Left lung (tissue), 4 donors: ENCODE measurements at regions not wholly inside any gene's neighbourhood (a gene's known extent, or its start where the extent isn't known, plus 50 kb on each side); places are given as distances from the start of the nearest gene placed in this dataset.

Experiments
- ATAC-seq: fragments of 200-7000 bp; cut with Tn5 transposase; one replicate; pipeline ENCODE4 v1.9.1; 2020; ENCODE audit warnings: moderate library complexity
- DNase-seq, 4 donors: peaks; one replicate each; pipeline ENCODE4 v3.0.0-alpha.2; 2013 to 2020
- H3K27ac ChIP-seq, 2 donors: fragments of 200-600 bp; sonication (generic) in 1 of 2; one replicate each; pipeline versions ENCODE4 v1.5.0 to v1.8.0; 2020 to 2021
- H3K27me3 ChIP-seq, 2 donors: fragments of 200-600 bp; sonication (generic) in 1 of 2; one replicate each; pipeline versions ENCODE4 v1.5.0 to v1.8.0; 2020 to 2021
- H3K36me3 ChIP-seq, 2 donors: fragments of 200-600 bp; sonication (generic) in 1 of 2; one replicate each; pipeline versions ENCODE4 v1.5.0 to v1.8.0; 2020 to 2021
- H3K4me1 ChIP-seq, 2 donors: fragments of 200-600 bp; one replicate each; pipeline ENCODE4 v1.8.0; 2021
- H3K4me3 ChIP-seq, 2 donors: fragments of 200-600 bp; sonication (generic) in 1 of 2; one replicate each; pipeline versions ENCODE4 v1.5.0 to v1.8.0; 2020 to 2021; ENCODE audit warnings: mild to moderate bottlenecking in 1 of 2
- H3K9me3 ChIP-seq, 2 donors: fragments of 200-600 bp; sonication (generic) in 1 of 2; one replicate each; pipeline versions ENCODE4 v1.5.0 to v1.8.0; 2020 to 2021
- intact Hi-C, 2 donors: fragments of 100-400 bp; cut with DNase I; formaldehyde crosslinking; loops; one replicate each; pipeline versions ENCODE4 v1.11.2 to v1.14.2; 2022
- TF ChIP-seq, protein P1 (sequence below), 2 donors: fragments of 200-600 bp; sonication (generic) in 1 of 2; IDR thresholded peaks; one replicate each; pipeline versions ENCODE4 v1.5.0 to v1.8.0; 2021; ENCODE audit warnings: antibody characterized with exemption in 2 of 2
- donor health status: DM: no; HTN: yes; CAD: no.
- donor health status: DM: no; HTN: no; CAD: no.

DNA sequence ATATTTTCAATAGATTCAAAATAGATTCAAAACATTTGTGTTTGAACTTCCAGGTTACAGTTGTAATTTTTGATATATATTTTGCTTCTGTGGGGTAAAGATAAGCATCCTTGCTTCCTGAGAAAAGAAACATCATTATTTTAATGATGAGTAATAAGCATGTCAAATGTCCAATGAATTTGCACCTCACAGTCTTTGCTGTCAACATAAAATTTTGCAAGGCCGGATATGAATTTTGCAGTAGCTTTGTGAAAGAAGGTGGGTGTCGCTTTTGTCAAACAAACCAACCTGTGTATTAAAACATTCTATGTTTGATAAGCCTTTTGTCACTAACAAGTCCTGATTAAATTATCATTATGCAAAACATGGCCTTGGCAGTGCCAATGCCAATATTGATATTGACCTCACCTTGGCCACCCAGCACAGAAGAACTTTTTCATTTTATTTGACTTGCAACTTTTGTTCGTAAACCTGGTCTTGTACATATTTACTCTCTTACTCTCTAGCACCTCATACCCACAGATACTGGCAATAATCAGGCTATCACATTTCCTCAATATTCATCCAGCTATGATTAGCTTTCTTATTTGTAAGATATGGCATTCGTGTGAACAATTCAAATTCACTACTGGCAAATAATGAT, 645.0 kb upstream of the KLF4 start:
- Histone ChIP-seq H3K27ac (no peak overlapping the region), H3K4me3 (no peak overlapping the region), H3K9me3 (no peaks in the 10 kb centered on the region), H3K27me3 (no peaks in the 10 kb centered on the region), H3K36me3 (no peaks in the 10 kb centered on the region), H3K4me1 (no peaks in the 10 kb centered on the region)
- intact Hi-C loops: no loop called here
- DNase-seq (no peak), ATAC-seq (no peak)
- TF ChIP-seq, protein P1, sequence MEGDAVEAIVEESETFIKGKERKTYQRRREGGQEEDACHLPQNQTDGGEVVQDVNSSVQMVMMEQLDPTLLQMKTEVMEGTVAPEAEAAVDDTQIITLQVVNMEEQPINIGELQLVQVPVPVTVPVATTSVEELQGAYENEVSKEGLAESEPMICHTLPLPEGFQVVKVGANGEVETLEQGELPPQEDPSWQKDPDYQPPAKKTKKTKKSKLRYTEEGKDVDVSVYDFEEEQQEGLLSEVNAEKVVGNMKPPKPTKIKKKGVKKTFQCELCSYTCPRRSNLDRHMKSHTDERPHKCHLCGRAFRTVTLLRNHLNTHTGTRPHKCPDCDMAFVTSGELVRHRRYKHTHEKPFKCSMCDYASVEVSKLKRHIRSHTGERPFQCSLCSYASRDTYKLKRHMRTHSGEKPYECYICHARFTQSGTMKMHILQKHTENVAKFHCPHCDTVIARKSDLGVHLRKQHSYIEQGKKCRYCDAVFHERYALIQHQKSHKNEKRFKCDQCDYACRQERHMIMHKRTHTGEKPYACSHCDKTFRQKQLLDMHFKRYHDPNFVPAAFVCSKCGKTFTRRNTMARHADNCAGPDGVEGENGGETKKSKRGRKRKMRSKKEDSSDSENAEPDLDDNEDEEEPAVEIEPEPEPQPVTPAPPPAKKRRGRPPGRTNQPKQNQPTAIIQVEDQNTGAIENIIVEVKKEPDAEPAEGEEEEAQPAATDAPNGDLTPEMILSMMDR (IDR thresholded peaks at IDR 0.05): no peak

DNA sequence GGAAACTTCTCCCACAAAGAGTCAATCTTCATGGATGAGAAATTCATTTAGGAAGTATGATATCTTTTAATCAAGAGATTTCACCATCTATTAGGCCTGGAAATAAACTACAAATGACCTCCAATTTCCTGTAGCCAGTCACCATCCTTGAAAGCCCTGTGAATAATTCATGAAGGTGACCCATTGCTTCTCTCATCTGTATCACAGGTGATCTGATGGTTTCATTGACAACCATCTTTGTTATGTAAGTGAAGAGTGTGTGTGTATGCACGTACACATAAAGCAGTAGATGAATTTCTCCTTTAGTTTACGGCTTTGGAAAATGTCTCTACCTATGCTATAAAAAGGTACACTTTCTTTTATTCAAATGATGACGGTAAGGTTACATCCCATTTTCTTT, 644.1 kb upstream of the KLF4 start:
- Histone ChIP-seq H3K9me3 (no peaks in the 10 kb centered on the region), H3K27me3 (no peaks in the 10 kb centered on the region), H3K4me3 (no peak overlapping the region), H3K36me3 (no peaks in the 10 kb centered on the region), H3K4me1 (no peaks in the 10 kb centered on the region), H3K27ac (no peak overlapping the region)
- ATAC-seq (no peak), DNase-seq (no peak)
- TF ChIP-seq, protein P1 (IDR thresholded peaks at IDR 0.05): no peak
- intact Hi-C loops: no loop called here

DNA sequence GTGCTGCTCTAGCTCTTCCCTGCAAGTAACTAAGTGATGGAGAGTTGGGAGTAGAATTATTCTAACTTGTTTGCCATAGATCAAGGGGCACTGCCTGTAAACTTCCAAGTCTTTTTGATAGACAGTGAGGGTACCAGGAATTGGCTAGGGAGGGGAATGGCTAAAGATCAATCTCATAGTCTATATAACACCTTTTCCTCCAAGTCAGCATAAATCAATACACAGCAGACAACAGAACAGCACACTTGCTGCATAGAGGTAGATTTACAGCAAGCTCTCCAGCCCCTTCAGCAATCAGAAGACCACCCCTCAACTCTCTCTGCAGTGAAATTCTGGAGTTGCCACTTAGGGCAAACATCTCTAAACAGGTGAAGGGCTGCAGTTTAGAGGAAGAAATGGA, 643.5 kb upstream of the KLF4 start:
- intact Hi-C loops: no loop called here

DNA sequence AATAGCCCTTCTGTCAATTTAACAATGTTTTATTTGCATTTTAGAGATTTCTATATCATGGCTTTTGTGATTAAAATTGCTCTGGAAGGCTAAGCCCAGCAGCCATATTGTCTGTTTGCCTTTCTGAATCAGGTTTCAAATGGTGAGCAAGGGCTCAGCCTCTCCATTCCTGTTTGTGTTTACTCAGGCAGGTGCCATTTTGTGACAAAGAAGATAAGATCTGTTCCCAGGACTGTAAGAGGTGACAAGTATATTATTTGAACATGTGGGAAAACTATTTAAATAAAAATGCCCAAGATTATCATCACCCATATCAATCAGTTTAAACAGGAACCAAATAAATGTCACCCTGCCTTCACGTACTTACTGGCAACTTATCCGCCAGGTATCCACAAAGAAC, 641.3 kb upstream of the KLF4 start:
- H3K27ac ChIP-seq: no peak overlapping the region
- intact Hi-C loops: no loop called here
- no peaks in the 10 kb centered on the region for H3K4me1 ChIP-seq
- H3K4me3 ChIP-seq: no peak overlapping the region
- no peaks in the 10 kb centered on the region for H3K9me3 ChIP-seq
- H3K36me3 ChIP-seq: no peaks in the 10 kb centered on the region
- no peak for DNase-seq
- no peaks in the 10 kb centered on the region for H3K27me3 ChIP-seq
- TF ChIP-seq, protein P1 (IDR thresholded peaks at IDR 0.05): no peak
- no peak for ATAC-seq

More for the DNA sequence above, 643.5 kb upstream of the KLF4 start:
- DNase-seq: no peak
- Histone ChIP-seq H3K4me3 (no peak overlapping the region), H3K27ac (no peak overlapping the region), H3K36me3 (no peaks in the 10 kb centered on the region), H3K9me3 (no peaks in the 10 kb centered on the region), H3K4me1 (no peaks in the 10 kb centered on the region), H3K27me3 (no peaks in the 10 kb centered on the region)
- no peak for ATAC-seq
- TF ChIP-seq, protein P1 (IDR thresholded peaks at IDR 0.05): no peak

DNA sequence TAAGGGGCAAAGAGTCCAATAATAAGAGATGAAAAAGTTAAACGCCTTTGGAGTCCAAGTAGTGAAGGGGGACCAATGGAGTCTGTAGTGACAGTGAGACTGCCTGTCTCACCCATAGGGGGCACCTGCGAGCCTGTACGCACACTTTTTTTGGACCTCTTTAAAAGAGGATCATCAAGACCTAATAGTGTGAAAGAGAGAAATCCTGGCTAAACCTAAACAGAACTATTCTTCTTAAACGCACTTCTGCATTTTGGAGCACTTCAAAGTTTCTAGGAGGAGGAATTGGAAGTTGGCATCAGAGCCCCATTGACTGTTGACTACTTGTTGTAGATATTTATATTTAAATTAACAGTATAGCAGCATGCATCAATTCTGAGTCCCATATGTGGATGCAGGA, 636.1 kb upstream of the KLF4 start:
- Histone ChIP-seq H3K27me3 (no peaks in the 10 kb centered on the region), H3K36me3 (no peaks in the 10 kb centered on the region), H3K4me3 (no peak overlapping the region), H3K4me1 (no peaks in the 10 kb centered on the region), H3K27ac (no peak overlapping the region), H3K9me3 (no peaks in the 10 kb centered on the region)
- intact Hi-C loops: no loop called here
- DNase-seq: no peak
- no peak for ATAC-seq
- TF ChIP-seq, protein P1 (IDR thresholded peaks at IDR 0.05): peak in 1 of 2 donors; percentile 16
